Inflammatory macrophage treated with lipopolysaccharide for 4 hours (primary cell): ENCODE measurements at regions not wholly inside any gene's neighbourhood (a gene's known extent, or its start where the extent isn't known, plus 50 kb on each side); places are given as distances from the start of the nearest gene placed in this dataset.

ENCODE experiments used
- DNase-seq: peaks from one replicate; pipeline ENCODE4 v3.0.0-alpha.2; 2020

- no peak for DNase-seq
Measured at GRCh38 chr10:131446171-131446570, 134.7 kb upstream of the TCERG1L start.

- DNase-seq = no peak
Measured at GRCh38 chr10:131448171-131448570, 136.7 kb upstream of the TCERG1L start.

- DNase-seq = no peak
Measured at GRCh38 chr10:131448883-131449282, 137.4 kb upstream of the TCERG1L start.

- no peak for DNase-seq
Measured at GRCh38 chr10:131450216-131450765, 138.8 kb upstream of the TCERG1L start.

GRCh38 chr10:131451407-131452015 lies 140.0 kb upstream of the TCERG1L start:
- no peak for DNase-seq

GRCh38 chr10:131452926-131453720 lies 141.6 kb upstream of the TCERG1L start:
- DNase-seq = no peak

GRCh38 chr10:131453721-131454634 lies 142.5 kb upstream of the TCERG1L start:
- DNase-seq = peak; percentile 52

GRCh38 chr10:131456411-131456810 lies 144.9 kb upstream of the TCERG1L start:
- no peak for DNase-seq

GRCh38 chr10:131461093-131461492 lies 149.6 kb upstream of the TCERG1L start:
- DNase-seq = no peak

GRCh38 chr10:131464789-131465188 lies 153.3 kb upstream of the TCERG1L start:
- no peak for DNase-seq

- no peak for DNase-seq
Measured at GRCh38 chr10:131469551-131469950, 158.0 kb upstream of the TCERG1L start.

- no peak for DNase-seq
Measured at GRCh38 chr10:131473645-131474044, 162.1 kb upstream of the TCERG1L start.

- no peak for DNase-seq
Measured at GRCh38 chr10:131474416-131474815, 162.9 kb upstream of the TCERG1L start.

GRCh38 chr10:131475043-131475442 lies 163.5 kb upstream of the TCERG1L start:
- DNase-seq = no peak

GRCh38 chr10:131475803-131476202 lies 164.3 kb upstream of the TCERG1L start:
- no peak for DNase-seq

GRCh38 chr10:131477457-131478121 lies 166.1 kb upstream of the TCERG1L start:
- DNase-seq = no peak

- DNase-seq = no peak
Measured at GRCh38 chr10:131478377-131478989, 167.0 kb upstream of the TCERG1L start.

GRCh38 chr10:131480066-131480465 lies 168.5 kb upstream of the TCERG1L start:
- DNase-seq = no peak

GRCh38 chr10:131480861-131481260 lies 169.3 kb upstream of the TCERG1L start:
- DNase-seq = no peak

GRCh38 chr10:131485732-131486131 lies 174.2 kb upstream of the TCERG1L start:
- no peak for DNase-seq

GRCh38 chr10:131487822-131488221 lies 176.3 kb upstream of the TCERG1L start:
- no peak for DNase-seq

GRCh38 chr10:131490991-131491594 lies 179.6 kb upstream of the TCERG1L start:
- DNase-seq = no peak
